ENCODE measurements at regions not wholly inside any gene's neighbourhood (a gene's known extent, or its start where the extent isn't known, plus 50 kb on each side); places are given as distances from the start of the nearest gene placed in this dataset.

DNA sequence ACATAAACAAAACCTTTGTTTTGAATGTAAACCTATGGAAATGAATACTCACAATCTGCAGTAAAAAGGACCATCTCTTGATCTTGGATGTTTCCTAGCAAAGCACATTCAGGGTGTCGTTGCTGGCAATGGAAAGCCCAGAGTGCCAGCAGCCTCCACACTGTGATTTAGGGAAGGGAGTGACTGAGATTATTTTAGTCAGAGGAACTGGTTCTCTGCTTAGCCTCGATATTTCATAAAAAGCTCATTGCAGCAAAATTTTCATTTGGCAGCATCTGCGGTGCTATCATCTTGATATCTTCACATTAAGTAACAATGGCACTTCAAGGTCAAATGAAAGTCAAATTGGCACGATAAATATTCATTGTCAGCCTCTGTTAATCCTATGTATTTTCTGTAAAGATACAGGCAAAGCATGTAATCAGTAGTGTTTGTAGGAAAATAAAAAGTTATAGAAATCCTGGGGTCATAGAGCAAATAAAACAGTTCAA, 116.0 kb downstream of the MACIR start:
- no peak for DNase-seq

DNA sequence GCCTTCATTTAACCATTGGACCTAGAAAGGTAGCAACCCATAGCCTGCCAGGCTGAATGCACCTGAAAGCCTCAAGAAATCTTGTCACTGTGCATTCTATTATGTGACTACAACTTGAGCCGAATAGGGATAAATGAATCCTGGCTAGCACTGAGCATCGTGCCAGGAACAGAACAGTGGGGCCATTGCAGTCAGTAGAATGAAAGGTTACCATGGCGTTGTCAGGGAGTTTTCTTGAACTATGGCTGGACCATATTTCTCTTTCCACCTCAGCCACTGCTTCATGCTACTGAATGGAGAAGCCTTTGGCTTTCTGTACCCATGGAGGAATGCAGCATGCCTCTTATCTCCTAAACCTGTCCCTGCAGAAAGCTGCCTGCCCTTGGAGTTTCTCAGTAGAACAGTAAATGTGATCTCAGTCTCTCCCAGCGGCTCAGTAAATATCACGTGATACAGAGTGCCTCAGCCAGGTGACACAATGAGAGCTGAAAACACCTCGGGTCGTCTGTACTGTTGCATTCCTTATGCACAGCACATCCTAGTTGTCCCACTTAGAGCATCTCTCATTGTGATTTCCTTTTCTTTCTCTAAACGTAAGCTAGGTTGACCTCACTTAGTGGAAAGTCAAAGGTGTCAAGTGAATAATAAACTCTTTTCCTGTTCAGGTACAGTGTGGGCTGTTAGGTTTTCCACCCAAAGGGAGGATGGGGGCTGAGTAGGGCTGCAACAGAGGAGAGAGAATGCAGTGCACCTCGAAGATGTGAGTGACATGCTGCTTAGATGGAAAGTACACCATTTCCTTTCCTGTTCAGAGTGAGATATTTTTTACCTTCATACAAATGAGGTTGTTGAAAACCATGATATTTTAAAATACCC, 115.3 kb downstream of the MACIR start:
- no peak for DNase-seq

DNA sequence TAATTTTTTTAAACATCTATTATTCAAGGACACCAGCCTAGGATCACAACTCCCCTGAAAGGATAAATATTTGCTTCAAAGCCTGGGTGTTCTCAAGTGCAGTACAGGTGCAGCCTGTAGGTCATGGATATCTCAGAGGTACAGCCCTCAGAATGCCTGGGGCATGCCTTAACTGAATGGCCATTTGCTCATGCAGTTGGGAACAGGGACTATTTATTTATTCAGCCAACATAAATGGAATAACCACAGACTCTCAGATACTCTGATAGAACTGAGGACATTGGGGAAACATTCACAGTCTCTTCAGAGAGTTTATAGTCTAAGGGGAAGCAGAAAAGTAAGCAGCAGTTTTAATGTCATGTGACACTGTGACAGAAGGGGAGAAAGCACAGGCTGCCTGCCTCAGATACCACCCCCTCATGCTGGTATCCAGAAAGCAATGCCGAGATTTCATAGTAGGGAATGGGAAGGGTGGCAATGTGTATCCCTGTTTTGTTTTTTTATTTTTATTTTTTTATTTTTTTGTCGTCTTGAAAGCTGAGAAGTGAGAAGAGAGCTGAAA, 112.6 kb downstream of the MACIR start:
- DNase-seq = no peak

DNA sequence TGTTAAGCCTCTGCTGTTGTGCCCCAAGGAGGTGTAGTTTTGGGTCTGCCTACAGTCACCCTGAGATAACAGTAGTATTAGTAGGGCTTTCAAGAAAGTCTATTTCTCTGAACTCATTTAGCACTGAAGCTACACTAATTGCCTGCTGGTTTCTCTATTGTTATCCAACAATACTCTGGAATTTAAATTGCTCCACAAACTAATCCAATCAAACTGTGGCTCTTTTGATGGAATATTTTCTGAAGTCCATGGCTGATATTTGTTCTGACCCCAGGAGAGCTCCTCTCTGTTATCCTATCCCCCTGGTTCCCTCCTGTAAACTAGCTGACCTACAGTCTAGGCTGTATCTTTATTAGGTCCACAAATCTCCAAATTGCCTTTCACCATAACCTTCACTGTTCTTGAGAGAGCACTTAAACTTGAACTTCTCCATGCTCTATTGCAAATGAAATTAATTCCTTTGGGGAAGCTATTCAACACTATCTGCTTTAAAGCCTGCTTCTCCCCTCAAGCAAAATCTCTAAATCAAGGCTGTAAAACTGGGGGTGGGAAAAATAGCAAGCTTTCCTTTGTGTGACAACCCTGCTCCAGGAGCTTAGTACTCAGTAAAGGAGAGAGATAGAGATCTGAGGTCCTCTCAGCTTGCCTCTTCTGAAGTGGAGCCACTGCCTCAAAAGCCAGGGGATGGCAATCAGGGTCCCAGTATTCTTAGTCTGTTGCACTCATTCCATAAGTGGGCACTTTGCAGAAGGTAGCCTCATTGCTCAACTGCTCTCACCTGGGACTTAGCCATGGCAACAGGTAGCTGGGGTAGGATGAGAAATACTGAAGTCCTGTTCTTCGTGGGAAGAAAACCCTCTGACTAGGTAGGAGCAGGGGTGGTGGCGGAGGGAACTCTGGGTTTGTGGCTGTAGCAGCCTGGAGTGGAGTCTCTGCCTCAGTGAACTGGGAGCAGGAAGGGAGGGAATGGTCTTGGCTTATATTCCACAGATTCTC, 110.9 kb downstream of the MACIR start:
- no peak for DNase-seq

DNA sequence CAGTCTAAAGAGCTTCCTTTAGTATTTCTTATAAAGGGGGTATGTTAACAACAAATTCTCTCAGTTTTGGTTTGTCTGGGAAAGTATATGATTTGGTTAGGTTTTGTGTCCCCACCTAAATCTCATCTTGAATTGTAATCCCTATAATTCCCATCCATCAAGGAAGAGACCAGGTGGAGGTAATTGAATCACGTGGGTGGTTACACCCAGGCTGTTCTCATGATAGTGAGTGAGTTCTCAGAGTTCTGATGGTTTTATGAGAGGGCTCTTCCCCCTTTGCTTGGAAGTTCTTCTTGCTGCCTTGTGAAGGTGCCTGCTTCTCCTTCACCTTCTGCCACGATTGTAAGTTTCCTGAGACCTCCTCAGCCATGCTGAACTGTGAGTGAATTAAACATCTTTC, 109.1 kb downstream of the MACIR start:
- DNase-seq = no peak

DNA sequence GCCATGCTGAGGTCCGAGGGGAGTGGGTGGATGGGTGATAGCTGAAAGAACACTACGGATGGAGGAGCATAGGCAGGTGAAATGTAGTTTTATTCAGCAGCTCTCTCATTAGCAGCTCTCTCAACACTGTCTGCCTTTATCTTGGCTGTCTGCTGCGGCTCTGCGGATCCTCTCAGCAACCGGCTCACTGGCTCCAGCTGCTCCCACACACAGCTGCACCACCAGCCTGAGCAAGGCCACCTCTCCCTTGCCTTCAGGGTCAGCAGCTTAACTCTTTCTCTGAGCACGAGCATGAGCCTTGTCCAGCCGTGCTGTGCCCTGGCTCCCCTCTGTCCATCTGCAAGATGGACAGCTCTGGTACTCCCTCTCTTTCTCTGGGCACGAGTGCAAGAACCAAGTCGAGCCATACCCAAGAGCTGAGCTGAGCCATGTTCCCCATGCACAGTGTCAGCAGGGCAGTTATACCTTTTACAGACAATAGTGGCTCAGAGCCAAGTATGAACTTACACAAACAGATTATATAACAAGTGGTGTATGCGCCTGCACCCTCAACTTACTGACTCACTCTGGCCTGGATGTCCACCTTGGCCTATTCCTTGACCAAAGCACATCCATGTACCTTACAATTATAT, 108.5 kb downstream of the MACIR start:
- no peak for DNase-seq

DNA sequence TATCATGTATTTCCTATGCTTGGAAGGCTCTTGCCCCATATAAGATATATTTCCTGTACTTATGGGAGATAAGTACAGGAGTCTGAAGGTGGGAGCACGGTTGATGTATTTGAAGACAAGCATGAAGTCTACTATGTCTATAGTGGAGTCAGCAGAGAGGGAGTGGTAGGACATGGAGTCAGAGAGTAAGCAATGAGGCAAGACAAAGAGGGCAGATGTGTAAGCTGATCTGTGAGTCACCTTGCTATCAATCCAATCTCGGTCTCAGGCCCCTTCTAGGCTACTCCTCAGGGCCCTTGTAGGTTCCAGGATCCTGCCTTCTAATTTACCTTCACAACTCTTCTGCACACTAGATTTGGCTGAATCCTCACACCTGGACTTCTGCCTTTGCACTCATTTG, 105.5 kb downstream of the MACIR start:
- DNase-seq = no peak

DNA sequence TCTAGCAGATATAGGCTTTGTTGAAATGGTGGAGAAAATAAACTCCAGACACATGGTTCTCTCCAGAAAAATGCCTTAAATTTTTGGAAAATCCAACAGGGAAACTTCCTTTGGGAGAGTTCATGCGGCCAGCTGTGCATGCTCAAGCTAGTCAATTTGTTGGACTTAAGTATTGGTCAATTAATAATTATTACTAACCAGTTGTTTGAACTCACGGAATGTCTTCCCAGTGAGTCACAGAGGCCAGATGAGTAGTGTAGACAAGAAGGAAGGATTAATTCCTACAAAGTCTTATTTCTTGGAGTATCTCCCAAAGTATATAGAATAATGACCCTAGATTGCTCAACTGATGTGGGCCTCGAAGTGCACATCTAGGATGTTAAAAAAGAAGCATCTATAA, 103.6 kb downstream of the MACIR start:
- no peak for DNase-seq

DNA sequence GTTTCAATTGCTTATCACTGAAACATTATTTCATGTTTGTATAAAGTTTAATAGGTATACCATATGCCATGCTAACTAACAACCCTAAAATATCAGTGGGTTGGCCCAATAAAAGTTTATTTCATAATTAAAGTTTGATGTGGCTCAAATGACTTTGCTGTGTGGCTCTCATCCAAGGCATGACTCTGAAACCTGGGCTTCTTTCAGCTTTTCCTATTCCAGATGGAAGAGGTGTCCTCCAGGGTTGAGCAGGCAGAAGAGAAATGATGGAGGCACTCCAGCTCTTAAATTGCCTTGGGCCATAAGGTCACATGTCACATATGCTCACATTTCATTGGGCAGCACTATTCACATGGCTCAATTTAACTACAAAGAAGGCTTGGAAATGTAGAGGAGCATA, 101.9 kb downstream of the MACIR start:
- DNase-seq = no peak

DNA sequence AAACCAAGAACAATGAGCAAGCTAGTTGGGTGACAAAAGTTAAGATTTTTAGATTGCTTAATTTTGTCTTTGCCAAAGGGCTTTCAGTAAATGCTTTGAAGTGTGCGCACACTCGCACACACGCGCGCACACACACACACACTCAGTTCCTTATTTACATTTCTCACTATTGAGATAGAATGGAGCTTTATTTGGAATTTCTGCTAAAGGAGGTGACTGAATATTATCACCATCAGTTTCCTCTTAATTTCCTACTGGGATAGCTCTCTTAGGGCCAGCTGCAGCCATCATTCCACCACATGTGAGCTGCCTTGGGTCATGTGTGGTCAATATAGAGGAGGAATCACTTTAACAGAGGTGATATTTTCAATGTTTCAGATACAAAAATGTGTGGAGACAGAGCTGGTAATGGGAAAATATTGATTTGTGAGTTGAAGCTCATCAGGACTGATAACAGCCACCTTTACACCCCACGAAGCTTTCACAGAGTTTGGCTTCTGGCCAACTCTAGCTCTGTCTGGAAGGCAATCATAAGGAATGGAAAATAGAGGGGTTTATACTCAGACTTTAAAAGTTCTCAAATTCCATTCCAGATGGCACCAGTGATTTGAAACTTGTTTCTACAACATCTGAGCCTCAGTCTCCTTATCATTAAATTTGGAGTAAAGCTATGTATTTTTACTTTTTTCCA, 99.9 kb downstream of the MACIR start:
- DNase-seq = no peak

DNA sequence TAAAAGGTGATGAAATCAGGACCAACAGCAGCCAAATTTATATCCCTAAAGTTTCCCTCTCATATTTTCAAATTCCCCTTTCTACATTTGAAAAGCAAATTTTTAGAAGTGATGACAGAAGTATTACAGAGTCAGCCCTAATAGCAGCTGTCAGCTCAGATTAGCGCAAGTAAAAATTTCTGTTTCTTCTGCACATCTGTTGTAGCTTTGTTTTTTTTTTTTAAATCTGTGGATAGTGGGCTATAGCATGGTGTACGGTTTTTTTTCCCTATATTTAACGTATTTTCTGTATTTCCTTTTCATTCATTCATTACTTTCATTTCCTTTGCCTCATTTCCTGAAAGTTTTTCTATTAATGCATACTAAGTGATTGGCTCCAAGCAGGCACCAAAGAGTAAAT, 99.1 kb downstream of the MACIR start:
- no peak for DNase-seq

DNA sequence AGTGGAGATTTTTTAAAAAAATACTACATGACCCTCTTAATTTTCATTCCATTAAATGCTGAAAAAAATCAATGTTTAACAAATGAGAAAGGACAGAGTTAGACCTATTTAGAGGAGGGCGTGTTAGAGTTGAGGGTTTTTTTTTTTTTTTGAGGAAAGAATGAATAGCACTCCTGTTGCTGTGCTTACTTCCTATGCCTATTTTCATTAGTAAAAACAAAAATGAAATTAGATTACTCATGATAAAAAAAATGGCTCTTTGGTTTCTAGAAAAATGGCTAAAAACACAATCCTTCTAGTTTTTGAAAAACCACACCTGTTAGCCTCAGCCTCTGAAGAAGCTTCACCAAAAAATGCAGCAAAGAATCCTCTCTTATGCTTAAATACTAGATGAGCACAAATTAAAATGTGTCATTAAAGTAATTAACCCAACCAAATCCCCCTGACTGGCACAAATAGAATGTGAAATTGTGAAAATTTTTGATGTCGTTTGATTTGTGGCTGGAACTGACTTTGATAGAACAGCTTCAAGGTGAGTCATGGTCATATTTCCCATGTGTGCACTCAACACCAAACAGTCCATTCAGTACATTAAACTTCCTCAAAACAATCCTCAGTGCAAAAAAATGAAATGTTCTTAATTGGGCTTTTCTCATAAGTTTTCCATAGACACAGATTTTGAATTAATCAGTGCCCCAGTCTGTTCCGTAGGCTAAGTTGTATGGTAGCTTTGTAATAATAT, 98.0 kb downstream of the MACIR start:
- DNase-seq = no peak

DNA sequence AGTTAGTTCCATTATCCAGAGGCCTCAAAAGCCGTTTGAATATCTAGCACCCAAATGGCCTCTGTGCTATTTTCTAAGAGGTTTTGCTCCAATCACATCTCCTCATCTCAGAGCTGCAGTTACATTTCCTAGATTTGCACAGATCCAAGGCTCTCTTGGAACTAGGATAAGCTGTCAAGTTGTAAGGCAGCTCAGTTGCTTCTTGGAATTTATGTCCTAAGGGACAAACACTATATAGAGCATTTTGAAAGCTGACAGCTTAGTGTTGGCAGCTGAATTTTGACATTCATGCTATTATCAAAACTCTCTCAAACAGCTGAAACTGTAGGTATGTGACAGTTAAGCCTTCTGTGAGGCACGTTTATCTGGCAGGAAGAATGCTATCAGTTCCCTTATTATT, 97.0 kb downstream of the MACIR start:
- no peak for DNase-seq

DNA sequence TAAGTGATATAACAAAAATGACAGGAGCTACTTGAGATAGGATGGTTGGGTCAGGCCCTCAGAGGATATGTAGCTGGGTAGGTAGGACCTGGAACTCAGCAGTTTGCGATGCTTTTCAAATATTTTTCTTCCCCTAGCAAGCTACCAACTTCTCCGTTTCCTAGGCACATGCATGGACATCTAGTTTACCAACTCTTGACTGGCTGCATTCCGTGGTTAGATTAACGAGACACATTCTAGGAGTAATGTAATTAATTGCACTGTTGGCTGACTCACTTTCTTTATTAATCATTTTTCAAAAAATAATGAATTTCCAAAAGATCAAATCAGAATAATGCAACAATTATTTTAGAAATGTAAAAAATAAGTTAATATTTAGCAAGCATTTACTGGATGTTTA, 95.9 kb downstream of the MACIR start:
- DNase-seq = no peak

DNA sequence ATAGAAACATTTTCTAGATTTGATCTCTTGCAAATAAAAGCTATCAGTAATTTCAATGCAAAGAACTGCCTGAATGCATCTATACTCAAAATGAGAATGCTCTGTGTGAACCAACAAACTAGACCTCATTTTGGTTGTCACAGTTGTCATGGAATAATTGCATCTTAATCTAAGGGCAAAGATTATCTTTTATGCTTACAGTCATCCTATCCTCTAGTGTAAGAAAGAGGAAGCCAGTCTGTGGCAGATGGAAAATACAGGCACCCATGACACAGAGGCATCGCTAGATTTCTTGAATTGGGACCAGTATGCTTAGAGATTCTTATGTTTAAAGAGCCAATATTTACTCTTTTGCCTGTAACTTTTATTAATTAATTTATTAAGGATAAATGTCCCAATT, 95.0 kb downstream of the MACIR start:
- no peak for DNase-seq

DNA sequence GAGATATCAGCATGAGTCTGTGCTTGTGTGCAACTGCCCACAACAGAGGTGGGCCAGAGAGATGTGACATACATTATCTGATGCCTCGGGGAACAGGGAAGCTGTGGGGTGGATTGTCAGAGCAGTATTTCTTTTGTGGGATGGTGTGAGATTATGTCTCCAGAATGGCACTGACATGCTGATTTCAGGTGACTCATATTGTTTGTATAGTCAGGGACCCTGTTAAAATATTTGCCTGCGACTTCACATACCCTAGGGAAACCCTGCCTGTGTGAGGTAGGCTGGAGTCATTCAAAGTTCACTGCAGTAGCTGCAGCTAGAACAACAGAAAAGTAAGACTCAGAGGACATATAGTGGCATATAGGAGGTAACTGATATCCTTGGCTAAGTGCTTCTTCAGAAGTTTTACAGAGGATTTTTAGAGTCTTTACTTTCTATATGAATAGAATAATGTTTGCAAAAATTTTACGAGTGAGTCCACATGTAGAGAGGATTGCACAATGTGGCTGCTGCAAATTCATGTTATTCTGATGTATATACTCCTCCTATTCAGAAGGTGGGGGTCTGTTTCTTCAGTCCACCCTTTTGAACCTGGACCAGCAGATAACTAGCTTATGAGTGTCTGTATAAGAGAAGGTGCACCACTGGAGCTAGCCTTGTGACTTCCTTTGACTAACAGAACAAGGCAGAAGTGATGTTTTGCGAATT, 89.3 kb downstream of the MACIR start:
- no peak for DNase-seq

DNA sequence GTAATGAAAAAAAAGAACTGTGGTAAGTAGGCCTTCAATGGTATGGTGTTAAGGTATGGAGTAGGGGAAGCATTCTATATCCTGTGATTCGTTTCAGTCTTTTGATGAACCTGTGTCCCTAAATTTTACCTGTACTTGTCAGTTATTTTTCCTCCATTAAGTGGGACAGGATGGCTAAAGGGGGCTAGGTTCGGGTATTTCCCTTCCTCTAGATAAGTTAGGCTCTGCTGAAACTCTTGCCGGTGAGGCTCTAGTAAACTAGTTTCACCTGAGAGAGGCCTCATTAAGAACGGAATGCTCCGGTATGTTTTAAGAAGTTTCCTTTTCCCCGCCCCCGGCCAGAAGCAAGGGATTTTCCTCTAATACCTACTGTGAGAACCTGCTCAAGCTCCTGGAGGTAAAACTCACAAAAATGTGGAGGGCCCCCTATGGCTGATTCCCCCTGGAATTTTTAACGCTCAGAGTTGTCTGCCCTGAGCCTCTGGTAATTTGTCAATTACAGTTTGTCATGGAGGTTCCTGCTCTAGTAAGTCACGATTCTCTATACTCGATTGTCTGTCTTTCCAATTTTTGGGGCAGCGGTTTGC, 87.7 kb downstream of the MACIR start:
- DNase-seq = no peak

DNA sequence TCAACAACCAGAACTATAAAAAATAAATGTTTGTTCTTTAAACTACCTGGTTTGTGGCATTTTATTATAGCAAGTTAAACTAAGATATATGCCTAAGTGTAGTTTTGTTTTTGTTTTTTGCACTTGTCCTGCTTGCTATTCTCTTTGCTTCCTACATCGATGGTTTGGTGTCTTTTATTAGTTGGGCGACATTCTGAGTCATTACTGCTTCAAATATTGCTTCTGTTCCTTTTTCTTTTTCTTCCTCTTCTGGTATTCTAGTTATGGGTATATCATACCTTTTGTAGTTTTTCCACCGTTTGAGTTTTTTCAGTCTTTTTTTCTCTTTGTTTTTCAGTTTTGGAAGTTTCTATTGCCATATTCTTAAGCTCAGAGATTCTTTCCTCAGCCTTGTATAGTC, 86.9 kb downstream of the MACIR start:
- no peak for DNase-seq

DNA sequence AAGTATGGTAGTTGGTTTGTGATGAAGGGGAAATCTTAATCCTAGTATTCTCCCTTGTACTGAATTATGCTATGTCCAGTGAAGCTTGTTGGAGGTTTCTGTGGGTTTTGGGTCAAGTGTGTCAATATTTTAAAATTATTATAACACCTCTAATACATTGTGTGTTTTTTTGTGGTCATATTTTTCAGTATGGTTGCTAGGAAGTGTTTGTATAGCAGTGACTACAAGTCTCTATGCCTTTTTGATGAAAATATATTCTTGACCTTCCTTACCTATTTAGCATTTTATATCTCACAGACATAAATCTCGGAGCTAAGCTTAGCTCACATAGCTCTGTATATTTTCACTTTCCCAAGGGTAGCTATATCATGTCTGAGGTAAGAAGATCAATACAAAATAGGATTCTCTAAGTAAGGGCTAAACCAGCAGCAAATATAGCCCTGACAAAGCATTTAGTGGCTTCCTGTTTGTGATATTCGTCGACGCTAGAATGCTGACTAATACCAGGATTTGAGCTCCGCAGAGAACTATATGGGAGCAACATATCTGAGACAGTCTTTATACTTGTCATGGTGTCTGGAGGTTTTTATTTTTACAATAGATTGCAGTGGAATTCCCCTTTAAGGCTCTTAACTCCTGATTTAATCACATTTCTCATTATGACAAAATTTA, 82.3 kb downstream of the MACIR start:
- DNase-seq = no peak

DNA sequence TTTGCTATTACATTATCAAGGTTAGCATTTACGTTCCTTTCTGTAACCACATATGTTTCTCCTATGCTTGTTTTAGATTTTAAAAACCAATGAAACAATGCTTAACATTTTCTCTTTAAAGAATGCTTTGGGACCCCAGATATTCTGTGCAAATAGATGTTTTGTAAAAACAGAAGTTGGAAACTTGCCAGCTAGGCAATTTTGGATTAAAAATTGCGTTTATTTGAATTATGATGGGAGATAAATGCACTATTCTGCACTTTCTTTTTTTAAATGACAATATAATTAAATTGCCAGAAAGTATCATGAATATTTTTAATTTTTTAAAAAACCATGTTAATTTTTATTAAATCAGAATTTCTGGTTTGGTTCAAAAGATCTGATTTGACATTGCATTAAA, 81.6 kb downstream of the MACIR start:
- DNase-seq = no peak

All from NCI-H2081 (cell line).